MG63 (cell line): ENCODE measurements at regions not wholly inside any gene's neighbourhood (a gene's known extent, or its start where the extent isn't known, plus 50 kb on each side); places are given as distances from the start of the nearest gene placed in this dataset.
A peak's percentile ranks its signal among the peaks of the same experiment; 100 is the strongest.

Experiments
- DNase-seq: peaks from one replicate; pipeline ENCODE4 v3.0.0-alpha.2; 2020
- H3K27me3 ChIP-seq: fragments of 250-450 bp; sonication (Bioruptor Pico); 2 replicates; pipeline ENCODE4 v1.5.1; 2020; ENCODE audit warnings: mild to moderate bottlenecking, moderate library complexity
- H3K36me3 ChIP-seq: fragments of 250-450 bp; sonication (Bioruptor Pico); 2 replicates; pipeline ENCODE4 v1.5.1; 2020; ENCODE audit warnings: mild to moderate bottlenecking, moderate library complexity
- H3K4me3 ChIP-seq: fragments of 250-450 bp; sonication (Bioruptor Pico); 2 replicates; pipeline ENCODE4 v1.5.1; 2020; ENCODE audit warnings: mild to moderate bottlenecking, moderate library complexity
- H3K9me3 ChIP-seq: fragments of 250-450 bp; sonication (Bioruptor Pico); 2 replicates; pipeline ENCODE4 v1.5.1; 2020; ENCODE audit warnings: mild to moderate bottlenecking, moderate library complexity

GRCh38 chr1:55578646-55579045 is 363.5 kb upstream of the USP24 start:
- H3K4me3 ChIP-seq: no peak overlapping the region
- no peaks in the 10 kb centered on the region for H3K36me3 ChIP-seq
- no peaks in the 10 kb centered on the region for H3K9me3 ChIP-seq
- no peaks in the 10 kb centered on the region for H3K27me3 ChIP-seq
- no peak for DNase-seq

- no peaks in the 10 kb centered on the region for H3K27me3 ChIP-seq
These were observed 360.6 kb upstream of the USP24 start for GRCh38 chr1:55575571-55576279.

GRCh38 chr1:55574691-55575225 is 359.6 kb upstream of the USP24 start:
- no peaks in the 10 kb centered on the region for H3K9me3 ChIP-seq
- DNase-seq: no peak
- H3K36me3 ChIP-seq: no peaks in the 10 kb centered on the region
- no peak overlapping the region for H3K4me3 ChIP-seq
- H3K27me3 ChIP-seq: no peaks in the 10 kb centered on the region

More at GRCh38 chr1:55575571-55576279, 360.6 kb upstream of the USP24 start:
- no peak overlapping the region for H3K4me3 ChIP-seq
- no peaks in the 10 kb centered on the region for H3K9me3 ChIP-seq
- DNase-seq: peak; percentile 67
- no peaks in the 10 kb centered on the region for H3K36me3 ChIP-seq

DNA sequence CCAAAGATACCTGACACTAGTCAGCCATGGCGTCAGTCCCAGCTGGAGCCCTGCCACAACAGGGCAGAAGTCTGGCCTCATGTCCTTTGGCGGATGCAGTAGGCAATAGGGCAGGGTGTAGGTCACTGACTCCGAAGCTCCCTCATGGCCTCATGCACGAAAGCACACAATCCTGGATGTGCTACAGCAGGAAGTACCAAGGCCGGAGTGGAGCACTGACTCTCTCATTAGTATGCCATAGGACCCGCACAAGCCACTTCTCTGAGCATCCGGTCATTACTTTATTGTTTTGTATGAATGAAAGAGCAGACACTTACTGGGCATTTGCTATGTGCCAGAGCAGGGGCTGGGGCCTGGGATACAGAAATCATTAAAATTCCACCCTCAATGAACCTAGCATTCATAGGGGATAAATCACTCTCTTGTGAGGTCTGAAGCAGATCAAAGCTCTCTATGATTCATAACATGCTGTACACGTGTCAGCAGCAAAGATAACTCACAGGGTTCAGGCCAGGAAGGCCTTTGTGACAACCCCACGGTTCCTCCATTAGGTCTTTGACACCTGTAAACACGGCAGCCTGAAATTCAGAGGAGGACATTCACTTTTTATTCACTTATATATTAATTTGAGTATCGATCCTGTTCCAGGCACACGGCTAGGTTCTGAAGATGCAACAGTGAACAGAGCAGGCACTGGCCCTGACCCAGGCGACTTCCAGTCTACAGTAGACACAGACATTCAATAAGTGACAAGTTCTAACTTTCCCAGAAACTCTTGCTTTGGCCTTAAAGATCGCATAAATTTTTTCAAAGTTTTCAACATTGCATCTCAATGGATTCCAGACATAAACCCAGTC is 357.9 kb upstream of the USP24 start:
- Histone ChIP-seq H3K36me3 (no peaks in the 10 kb centered on the region), H3K27me3 (no peaks in the 10 kb centered on the region), H3K9me3 (no peaks in the 10 kb centered on the region; the same call in 1 of the 2 replicates), H3K4me3 (no peak overlapping the region)
- peak; percentile 35 for DNase-seq

DNA sequence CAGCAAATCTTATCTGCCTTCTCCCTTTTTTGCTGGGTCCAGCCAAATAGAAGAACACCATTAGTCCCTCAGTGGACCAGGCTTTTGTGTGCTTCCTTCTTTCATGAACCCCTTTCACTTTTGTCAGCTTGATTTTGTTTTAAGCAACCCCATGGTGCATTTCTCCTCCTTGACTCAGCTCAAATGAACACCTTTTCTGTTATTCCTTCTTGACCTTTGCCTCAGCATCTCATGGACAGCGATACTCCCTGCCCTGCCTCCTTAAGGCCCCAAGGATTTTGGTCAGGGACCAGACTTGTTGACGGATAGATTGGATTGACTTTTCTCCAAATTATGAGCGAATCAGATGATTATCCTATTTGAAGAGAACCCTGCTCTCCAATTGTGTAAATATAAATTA is 356.6 kb upstream of the USP24 start:
- Histone ChIP-seq H3K27me3 (no peaks in the 10 kb centered on the region), H3K36me3 (no peaks in the 10 kb centered on the region), H3K4me3 (no peak overlapping the region), H3K9me3 (no peaks in the 10 kb centered on the region; the same call in 1 of the 2 replicates)
- DNase-seq: no peak

DNA sequence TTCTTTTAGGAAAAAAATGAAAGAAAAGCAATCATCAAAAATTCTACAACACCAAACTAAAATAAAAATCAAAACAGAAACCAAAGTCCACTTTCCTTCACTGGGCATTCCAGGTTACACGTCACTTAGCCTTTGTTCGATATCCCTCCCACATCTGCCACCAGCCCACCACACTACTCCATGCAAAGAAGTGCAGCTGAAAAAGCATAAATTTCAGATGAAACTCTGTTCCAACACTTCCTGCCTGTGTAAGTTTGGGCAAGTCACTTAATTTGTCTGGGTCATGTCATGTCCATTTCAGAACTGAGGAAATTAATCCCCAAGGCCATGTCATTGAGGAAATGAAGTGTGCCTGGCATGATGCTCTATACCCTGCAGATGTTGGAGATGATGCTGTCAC is 354.3 kb upstream of the USP24 start:
- H3K36me3 ChIP-seq: no peaks in the 10 kb centered on the region
- no peaks in the 10 kb centered on the region for H3K27me3 ChIP-seq
- H3K4me3 ChIP-seq: no peak overlapping the region
- DNase-seq: no peak
- no peaks in the 10 kb centered on the region; the same call in 1 of the 2 replicates for H3K9me3 ChIP-seq

- no peak overlapping the region for H3K4me3 ChIP-seq
- H3K9me3 ChIP-seq: no peaks in the 10 kb centered on the region; the same call in 1 of the 2 replicates
- no peak for DNase-seq
- H3K27me3 ChIP-seq: no peaks in the 10 kb centered on the region
- no peaks in the 10 kb centered on the region for H3K36me3 ChIP-seq
These were observed 353.6 kb upstream of the USP24 start for GRCh38 chr1:55568732-55569131.

DNA sequence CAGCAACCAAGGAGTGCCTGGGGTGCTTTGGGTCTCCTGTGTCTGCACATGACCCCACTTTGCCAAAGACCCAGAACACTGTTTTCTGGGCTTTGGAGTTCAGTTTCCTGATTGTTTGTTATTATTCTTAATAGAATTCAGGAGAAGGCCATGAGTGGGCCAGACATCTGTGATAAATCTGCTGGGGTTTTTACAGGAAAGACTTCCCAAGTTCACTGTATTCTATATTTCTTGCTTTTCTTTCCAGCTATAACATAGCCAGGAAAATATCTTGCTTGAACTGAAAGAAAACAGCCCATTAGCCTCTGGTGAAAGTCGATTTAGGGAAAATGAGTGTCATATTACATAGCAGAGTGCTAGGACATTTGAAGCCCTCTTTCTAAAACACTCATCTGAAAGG is 345.1 kb upstream of the USP24 start:
- no peaks in the 10 kb centered on the region for H3K36me3 ChIP-seq
- H3K9me3 ChIP-seq: peaks cover 2% of the 10 kb centered on the region; the same call in 1 of the 2 replicates
- no peak for DNase-seq
- no peak overlapping the region for H3K4me3 ChIP-seq
- no peaks in the 10 kb centered on the region; the same call in 1 of the 2 replicates for H3K27me3 ChIP-seq

DNA sequence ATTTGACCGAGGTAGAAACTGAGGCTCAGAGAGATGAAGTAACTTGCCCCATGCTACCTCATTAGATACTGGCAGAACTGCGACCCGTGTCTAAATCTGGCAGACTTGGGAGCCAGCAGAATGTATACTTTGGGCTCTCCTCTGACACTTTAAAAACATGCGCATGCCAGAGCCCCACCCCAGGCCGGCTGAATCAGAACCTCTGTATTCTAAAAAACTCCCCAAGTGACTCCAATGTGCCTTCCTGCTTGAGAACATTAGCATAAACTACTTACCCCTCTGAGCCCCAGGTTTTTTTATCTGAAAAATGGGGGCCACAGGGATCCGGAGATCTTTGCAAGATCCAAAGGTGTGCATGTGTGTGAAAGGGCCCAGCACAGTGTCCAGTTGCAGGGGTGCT is 344.7 kb upstream of the USP24 start:
- peaks cover 2% of the 10 kb centered on the region; the same call in 1 of the 2 replicates for H3K9me3 ChIP-seq
- no peaks in the 10 kb centered on the region; the same call in 1 of the 2 replicates for H3K27me3 ChIP-seq
- H3K36me3 ChIP-seq: no peaks in the 10 kb centered on the region
- no peak overlapping the region for H3K4me3 ChIP-seq
- peak; percentile 63 for DNase-seq

DNA sequence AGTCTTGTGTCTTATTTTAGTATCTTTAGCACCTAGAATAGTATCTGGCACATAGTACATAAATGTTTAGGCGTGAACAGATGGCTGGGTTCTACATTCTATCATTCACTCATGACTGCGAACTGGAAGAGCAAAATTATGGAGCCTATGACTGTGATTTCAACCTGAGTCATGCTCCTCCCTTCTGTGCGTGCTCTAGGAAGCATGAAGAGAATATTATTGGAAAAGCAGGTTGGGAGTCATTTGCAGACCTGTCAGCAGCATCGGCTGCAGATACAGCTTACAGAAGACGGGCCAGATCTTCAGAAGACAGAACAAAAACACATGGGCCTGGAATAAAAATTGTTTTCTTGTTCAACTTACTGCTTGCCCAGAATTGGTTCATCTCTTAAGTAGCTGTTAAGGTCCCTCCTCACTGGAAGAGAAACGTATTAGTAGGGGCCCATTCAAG is 344.0 kb upstream of the USP24 start:
- Histone ChIP-seq H3K27me3 (no peaks in the 10 kb centered on the region; the same call in 1 of the 2 replicates), H3K4me3 (no peak overlapping the region), H3K9me3 (peaks cover 2% of the 10 kb centered on the region; the same call in 1 of the 2 replicates), H3K36me3 (no peaks in the 10 kb centered on the region)
- DNase-seq: no peak

DNA sequence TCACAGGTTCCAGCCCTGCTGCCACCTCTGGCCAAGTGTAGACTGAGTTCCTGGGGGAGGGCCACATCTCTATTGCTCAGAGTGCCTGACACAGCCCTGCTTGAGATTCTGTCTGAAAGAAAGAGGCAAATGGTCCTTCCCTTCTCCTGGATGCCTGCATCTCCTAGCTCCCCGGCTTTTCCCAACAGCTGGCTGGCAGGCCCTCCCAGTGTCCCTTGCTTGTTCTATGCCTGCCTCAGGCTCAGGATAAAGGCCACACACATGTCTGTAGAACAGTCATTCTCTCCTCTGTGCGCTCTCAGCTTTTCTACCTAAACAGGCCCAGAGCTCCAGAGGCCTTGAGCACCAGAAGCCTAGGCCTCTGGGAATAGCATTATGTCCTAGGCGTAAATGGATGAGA is 343.4 kb upstream of the USP24 start:
- H3K9me3 ChIP-seq: peaks cover 2% of the 10 kb centered on the region; the same call in 1 of the 2 replicates
- DNase-seq: no peak
- no peaks in the 10 kb centered on the region; the same call in 1 of the 2 replicates for H3K27me3 ChIP-seq
- no peaks in the 10 kb centered on the region for H3K36me3 ChIP-seq
- no peak overlapping the region for H3K4me3 ChIP-seq

DNA sequence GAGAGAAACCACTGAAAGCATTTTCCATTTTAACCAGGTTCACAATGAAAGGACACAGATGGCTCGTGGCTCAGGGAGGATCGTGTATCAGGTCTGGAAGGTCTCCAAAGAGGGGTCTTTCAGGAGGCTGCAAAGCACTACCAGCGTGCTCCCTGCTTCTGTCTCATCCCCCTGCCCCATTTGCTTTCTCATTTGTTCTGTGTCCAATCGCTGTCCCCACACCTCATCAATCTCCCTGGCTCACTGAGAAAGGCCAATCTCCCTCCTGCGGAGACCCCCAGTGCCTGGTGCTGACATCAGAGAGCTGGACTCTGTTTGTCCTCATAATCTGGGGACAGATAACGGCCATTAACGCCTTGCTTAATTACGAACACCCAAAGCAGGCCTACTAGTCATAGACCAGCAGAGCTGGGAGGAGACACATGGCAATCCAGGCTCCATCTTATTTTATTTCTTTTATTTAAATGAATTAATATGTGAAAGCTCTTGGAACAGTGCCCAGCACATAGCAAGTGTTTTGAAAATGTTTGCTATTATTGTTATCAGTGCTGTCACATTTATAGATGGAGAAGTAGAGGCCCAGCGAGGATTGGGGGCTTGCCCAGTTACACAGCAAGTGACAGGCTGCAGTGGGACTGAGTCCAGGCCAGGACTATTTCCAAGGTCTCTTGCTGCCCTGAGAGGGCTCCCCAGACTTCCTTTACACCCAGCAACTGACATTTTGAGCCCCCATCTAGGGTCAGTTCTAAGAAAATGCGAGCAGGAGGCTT is 341.0 kb upstream of the USP24 start:
- no peak overlapping the region for H3K4me3 ChIP-seq
- H3K36me3 ChIP-seq: no peaks in the 10 kb centered on the region
- peaks cover 2% of the 10 kb centered on the region; the same call in 1 of the 2 replicates for H3K9me3 ChIP-seq
- H3K27me3 ChIP-seq: no peaks in the 10 kb centered on the region; the same call in 1 of the 2 replicates
- no peak for DNase-seq

- H3K9me3 ChIP-seq: no peaks in the 10 kb centered on the region
- H3K36me3 ChIP-seq: no peaks in the 10 kb centered on the region
- DNase-seq: no peak
- H3K27me3 ChIP-seq: no peaks in the 10 kb centered on the region
- no peak overlapping the region for H3K4me3 ChIP-seq
These were observed 339.4 kb upstream of the USP24 start for GRCh38 chr1:55554611-55555010.

- H3K9me3 ChIP-seq: no peaks in the 10 kb centered on the region
- no peak for DNase-seq
- H3K36me3 ChIP-seq: no peaks in the 10 kb centered on the region
- H3K4me3 ChIP-seq: no peak overlapping the region
- H3K27me3 ChIP-seq: no peaks in the 10 kb centered on the region; the same call in 1 of the 2 replicates
These were observed 337.5 kb upstream of the USP24 start for GRCh38 chr1:55552636-55553035.

- H3K36me3 ChIP-seq: no peaks in the 10 kb centered on the region
- no peak for DNase-seq
- no peaks in the 10 kb centered on the region; the same call in 1 of the 2 replicates for H3K27me3 ChIP-seq
- H3K9me3 ChIP-seq: no peaks in the 10 kb centered on the region
- H3K4me3 ChIP-seq: no peak overlapping the region
These were observed 332.2 kb upstream of the USP24 start for GRCh38 chr1:55547405-55547804.

- Histone ChIP-seq H3K27me3 (no peaks in the 10 kb centered on the region; the same call in 1 of the 2 replicates), H3K9me3 (no peaks in the 10 kb centered on the region), H3K4me3 (no peak overlapping the region), H3K36me3 (no peaks in the 10 kb centered on the region)
- DNase-seq: no peak
These were observed 331.4 kb upstream of the USP24 start for GRCh38 chr1:55546553-55546952.
